ENCODE measurements at regions not wholly inside any gene's neighbourhood (a gene's known extent, or its start where the extent isn't known, plus 50 kb on each side); places are given as distances from the start of the nearest gene placed in this dataset.

DNA sequence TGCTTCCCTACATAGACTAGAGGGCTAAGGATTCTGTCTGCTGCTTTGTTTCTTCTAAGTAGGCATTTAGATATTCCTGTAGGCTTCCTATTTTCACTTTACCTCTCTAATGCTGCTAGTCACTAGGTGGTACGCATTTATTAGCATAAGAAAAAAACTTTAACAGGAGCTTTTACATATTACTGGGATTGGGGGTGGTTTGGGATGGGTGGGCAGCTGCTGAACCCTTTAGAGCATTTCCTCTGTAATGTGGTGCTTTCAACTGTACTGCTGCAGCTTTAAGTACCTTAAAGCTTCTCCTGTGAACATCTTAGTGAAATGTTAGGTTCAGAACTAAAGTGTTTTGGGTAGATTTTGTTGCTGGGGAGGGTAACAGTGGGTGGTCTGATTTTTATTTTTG, 92.6 kb downstream of the ZNF486 start:
- TF ChIP-seq POLR2A (IDR thresholded peaks at IDR 0.05): no peak
- TF ChIP-seq, protein P1, sequence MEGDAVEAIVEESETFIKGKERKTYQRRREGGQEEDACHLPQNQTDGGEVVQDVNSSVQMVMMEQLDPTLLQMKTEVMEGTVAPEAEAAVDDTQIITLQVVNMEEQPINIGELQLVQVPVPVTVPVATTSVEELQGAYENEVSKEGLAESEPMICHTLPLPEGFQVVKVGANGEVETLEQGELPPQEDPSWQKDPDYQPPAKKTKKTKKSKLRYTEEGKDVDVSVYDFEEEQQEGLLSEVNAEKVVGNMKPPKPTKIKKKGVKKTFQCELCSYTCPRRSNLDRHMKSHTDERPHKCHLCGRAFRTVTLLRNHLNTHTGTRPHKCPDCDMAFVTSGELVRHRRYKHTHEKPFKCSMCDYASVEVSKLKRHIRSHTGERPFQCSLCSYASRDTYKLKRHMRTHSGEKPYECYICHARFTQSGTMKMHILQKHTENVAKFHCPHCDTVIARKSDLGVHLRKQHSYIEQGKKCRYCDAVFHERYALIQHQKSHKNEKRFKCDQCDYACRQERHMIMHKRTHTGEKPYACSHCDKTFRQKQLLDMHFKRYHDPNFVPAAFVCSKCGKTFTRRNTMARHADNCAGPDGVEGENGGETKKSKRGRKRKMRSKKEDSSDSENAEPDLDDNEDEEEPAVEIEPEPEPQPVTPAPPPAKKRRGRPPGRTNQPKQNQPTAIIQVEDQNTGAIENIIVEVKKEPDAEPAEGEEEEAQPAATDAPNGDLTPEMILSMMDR (IDR thresholded peaks at IDR 0.05 in 8 of 11, conservative IDR thresholded peaks at IDR 0.05 in 3 of 11): no peak
